Osteocyte (in vitro differentiated cells): ENCODE measurements at regions not wholly inside any gene's neighbourhood (a gene's known extent, or its start where the extent isn't known, plus 50 kb on each side); places are given as distances from the start of the nearest gene placed in this dataset.

ENCODE experiments used
- DNase-seq: peaks from one replicate; pipeline ENCODE4 v3.0.0; 2021; ENCODE audit warnings: mixed read lengths; ENCODE audit not compliant: unreplicated experiment; ENCODE audit errors: extremely low spot score
- H3K27ac Mint-ChIP-seq: one replicate; pipeline ENCODE4 v1.8.0; 2021; ENCODE audit warnings: mild to moderate bottlenecking, mixed read lengths; ENCODE audit not compliant: unreplicated experiment
- H3K27me3 Mint-ChIP-seq: one replicate; pipeline ENCODE4 v1.8.0; 2021; ENCODE audit warnings: mixed read lengths; ENCODE audit not compliant: unreplicated experiment
- H3K36me3 Mint-ChIP-seq: one replicate; pipeline ENCODE4 v1.8.0; 2021; ENCODE audit warnings: mixed read lengths; ENCODE audit not compliant: unreplicated experiment
- H3K4me1 Mint-ChIP-seq: one replicate; pipeline ENCODE4 v1.8.0; 2021; ENCODE audit warnings: mixed read lengths; ENCODE audit not compliant: unreplicated experiment
- H3K4me3 Mint-ChIP-seq: one replicate; pipeline ENCODE4 v1.8.0; 2021; ENCODE audit warnings: mild to moderate bottlenecking, moderate library complexity, mixed read lengths; ENCODE audit not compliant: unreplicated experiment
- H3K9me3 Mint-ChIP-seq: one replicate; pipeline ENCODE4 v1.8.0; 2021; ENCODE audit warnings: mixed read lengths; ENCODE audit not compliant: unreplicated experiment
- TF ChIP-seq, protein P1 (sequence below): fragments of 200-600 bp; sonication (generic); IDR thresholded peaks from 2 replicates; pipeline ENCODE4 v1.5.0; 2021; ENCODE audit warnings: antibody characterized with exemption, mild to moderate bottlenecking, moderate library complexity

DNA sequence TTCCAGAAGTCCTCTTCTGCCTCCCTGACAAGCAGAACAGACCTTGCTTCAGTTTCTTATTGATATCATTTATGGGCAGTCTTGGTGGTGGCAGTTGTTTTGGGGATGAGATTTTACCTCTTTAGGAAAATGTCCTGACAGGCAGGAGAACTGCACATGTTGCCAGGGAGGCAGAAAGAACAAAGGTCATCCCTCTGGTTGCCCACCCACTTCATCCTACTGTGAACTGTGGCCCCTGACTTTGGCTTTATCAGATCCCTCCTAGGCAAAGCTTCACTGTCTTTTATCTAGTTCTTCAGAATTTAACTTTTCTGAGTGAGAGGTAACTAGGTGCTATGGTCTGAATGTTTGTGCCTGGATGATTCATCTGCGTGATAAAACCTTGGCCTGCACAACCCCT, 2071.3 kb upstream of the CELF4 start:
- H3K27ac Mint-ChIP-seq, result no peak overlapping the region
- H3K4me3 Mint-ChIP-seq, result no peak overlapping the region
- H3K9me3 Mint-ChIP-seq, result peaks cover 5% of the 10 kb centered on the region
- H3K4me1 Mint-ChIP-seq, result peaks cover 27% of the 10 kb centered on the region
- no peaks in the 10 kb centered on the region for H3K36me3 Mint-ChIP-seq
- TF ChIP-seq, protein P1, sequence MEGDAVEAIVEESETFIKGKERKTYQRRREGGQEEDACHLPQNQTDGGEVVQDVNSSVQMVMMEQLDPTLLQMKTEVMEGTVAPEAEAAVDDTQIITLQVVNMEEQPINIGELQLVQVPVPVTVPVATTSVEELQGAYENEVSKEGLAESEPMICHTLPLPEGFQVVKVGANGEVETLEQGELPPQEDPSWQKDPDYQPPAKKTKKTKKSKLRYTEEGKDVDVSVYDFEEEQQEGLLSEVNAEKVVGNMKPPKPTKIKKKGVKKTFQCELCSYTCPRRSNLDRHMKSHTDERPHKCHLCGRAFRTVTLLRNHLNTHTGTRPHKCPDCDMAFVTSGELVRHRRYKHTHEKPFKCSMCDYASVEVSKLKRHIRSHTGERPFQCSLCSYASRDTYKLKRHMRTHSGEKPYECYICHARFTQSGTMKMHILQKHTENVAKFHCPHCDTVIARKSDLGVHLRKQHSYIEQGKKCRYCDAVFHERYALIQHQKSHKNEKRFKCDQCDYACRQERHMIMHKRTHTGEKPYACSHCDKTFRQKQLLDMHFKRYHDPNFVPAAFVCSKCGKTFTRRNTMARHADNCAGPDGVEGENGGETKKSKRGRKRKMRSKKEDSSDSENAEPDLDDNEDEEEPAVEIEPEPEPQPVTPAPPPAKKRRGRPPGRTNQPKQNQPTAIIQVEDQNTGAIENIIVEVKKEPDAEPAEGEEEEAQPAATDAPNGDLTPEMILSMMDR, result no peak
- no peak for DNase-seq
- H3K27me3 Mint-ChIP-seq, result no peaks in the 10 kb centered on the region

DNA sequence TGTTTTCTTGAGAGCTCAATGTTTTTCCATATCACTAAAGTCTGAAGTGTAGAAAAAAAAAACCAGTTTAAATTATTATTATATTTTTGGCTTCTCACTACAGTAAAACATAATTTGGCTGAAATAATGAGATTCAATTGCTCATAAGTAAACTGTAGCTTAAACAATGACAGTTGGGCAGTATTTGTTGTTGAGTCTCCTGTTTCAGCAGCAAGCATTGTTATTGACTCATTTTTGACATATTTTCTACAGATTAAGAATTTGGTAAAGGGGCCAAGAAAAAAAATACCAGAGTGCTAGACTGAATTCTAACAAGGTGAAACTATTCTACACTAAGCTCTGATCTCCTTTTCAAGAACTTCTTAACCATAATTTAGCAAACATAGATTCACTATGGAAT, 2070.4 kb upstream of the CELF4 start:
- no peaks in the 10 kb centered on the region for H3K36me3 Mint-ChIP-seq
- H3K27me3 Mint-ChIP-seq, result no peaks in the 10 kb centered on the region
- no peak for DNase-seq
- peaks cover 5% of the 10 kb centered on the region for H3K9me3 Mint-ChIP-seq
- TF ChIP-seq, protein P1, result no peak
- peak overlapping the region; percentile 20 for H3K27ac Mint-ChIP-seq
- no peak overlapping the region for H3K4me3 Mint-ChIP-seq
- H3K4me1 Mint-ChIP-seq, result peaks cover 34% of the 10 kb centered on the region

DNA sequence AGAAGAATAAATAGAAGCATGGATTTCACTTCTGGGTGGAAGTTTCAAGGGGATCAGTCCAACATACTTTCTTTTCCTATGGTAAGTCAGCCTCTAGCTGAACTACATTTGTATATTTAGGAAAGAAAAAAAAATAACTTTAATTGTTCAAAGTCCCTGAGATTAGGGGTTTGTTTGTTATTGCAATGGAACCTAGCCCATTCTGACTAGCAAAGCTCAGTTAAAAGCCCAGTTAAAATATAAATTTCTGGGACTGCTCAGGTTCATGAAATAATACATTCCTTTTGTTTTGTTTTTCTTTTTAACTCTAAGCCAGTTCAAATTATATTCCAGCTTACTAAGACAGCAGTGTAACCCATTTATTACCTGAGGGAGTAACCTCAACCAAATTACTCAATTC, 2069.6 kb upstream of the CELF4 start:
- Mint-ChIP-seq H3K4me1 (peaks cover 35% of the 10 kb centered on the region), H3K27me3 (no peaks in the 10 kb centered on the region), H3K9me3 (peaks cover 5% of the 10 kb centered on the region), H3K4me3 (no peak overlapping the region), H3K36me3 (no peaks in the 10 kb centered on the region), H3K27ac (no peak overlapping the region)
- TF ChIP-seq, protein P1, result no peak
- no peak for DNase-seq

DNA sequence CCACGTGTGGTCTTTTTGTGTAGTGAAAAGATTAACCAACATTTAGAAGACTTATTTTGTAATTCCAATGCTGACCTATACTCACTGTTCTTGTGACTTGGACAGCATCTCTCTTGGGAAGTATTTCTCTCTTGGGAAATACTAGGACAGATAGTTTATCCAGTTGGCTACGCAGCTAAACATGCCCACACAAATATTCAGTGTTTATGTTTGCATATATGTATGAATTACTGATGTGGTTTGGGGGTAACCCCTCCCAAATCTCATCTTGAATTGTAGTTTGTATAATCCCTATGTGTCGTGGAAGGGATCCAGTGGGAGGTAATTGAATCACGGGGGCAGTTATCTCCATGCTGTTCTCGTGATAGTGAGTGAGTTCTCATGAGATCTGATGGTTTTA, 2062.3 kb upstream of the CELF4 start:
- peaks cover 52% of the 10 kb centered on the region for H3K4me1 Mint-ChIP-seq
- H3K4me3 Mint-ChIP-seq, result no peak overlapping the region
- H3K36me3 Mint-ChIP-seq, result no peaks in the 10 kb centered on the region
- H3K27me3 Mint-ChIP-seq, result no peaks in the 10 kb centered on the region
- TF ChIP-seq, protein P1, result no peak
- no peak overlapping the region for H3K27ac Mint-ChIP-seq
- no peak for DNase-seq
- no peaks in the 10 kb centered on the region for H3K9me3 Mint-ChIP-seq

DNA sequence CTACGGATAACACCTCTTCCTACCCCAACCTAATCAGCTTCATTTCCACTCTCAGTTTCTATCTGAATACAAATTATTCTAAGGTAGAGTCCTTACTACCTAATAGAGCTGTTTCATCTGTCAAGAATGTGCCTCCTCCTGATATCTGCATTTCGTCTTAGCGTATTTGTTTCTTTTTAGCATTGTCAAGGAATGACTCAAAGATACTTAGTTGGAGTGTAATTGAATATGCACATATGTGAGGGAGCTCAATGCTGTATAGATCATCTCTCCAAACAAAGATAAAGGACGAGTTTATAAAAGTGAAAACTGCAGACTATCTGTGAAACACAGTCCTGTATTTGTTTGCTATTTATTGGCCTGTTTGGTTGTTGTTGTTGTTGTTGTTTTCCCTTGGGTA, 2059.4 kb upstream of the CELF4 start:
- no peak overlapping the region for H3K27ac Mint-ChIP-seq
- no peak for DNase-seq
- peaks cover 55% of the 10 kb centered on the region for H3K4me1 Mint-ChIP-seq
- no peak overlapping the region for H3K4me3 Mint-ChIP-seq
- H3K9me3 Mint-ChIP-seq, result no peaks in the 10 kb centered on the region
- no peaks in the 10 kb centered on the region for H3K36me3 Mint-ChIP-seq
- TF ChIP-seq, protein P1, result no peak
- no peaks in the 10 kb centered on the region for H3K27me3 Mint-ChIP-seq
